ENCODE measurements at regions not wholly inside any gene's neighbourhood (a gene's known extent, or its start where the extent isn't known, plus 50 kb on each side); places are given as distances from the start of the nearest gene placed in this dataset.

GRCh38 chrX:94400488-94400887, 726.5 kb downstream of the FAM133A start:
- H3K9me3 ChIP-seq (ENCODE audit: insufficient read depth, low read depth) = no peaks in the 10 kb centered on the region
- H3K27me3 ChIP-seq (ENCODE audit: insufficient read depth, low read depth) = no peaks in the 10 kb centered on the region
- H3K4me2 ChIP-seq = no peak overlapping the region
- no peak overlapping the region for H3K27ac ChIP-seq
- CTCF ChIA-PET = no interaction called here
- no TSS peak for BruUV-seq (replicated peaks)
- TF ChIP-seq EZH2 (IDR thresholded peaks at IDR 0.05; ENCODE audit: low read depth) (no peak), CTCF (conservative IDR thresholded peaks at IDR 0.05) (no peak)
- no peaks in the 10 kb centered on the region for H4K20me1 ChIP-seq (ENCODE audit: insufficient read depth)
- peak in 1 of 2 experiments; percentile 34 for DNase-seq
- no peaks in the 10 kb centered on the region for H3K9me2 ChIP-seq (ENCODE audit: insufficient read depth)
- H3F3A ChIP-seq (ENCODE audit: insufficient read depth, low read depth) = no peaks in the 10 kb centered on the region
- intact Hi-C loops (cut with micrococcal nuclease; ENCODE audit: unreplicated experiment) = no loop called here
- POLR2A ChIA-PET (ENCODE audit: unreplicated experiment) = no interaction called here
- H3K36me3 ChIP-seq (ENCODE audit: low read depth) = no peaks in the 10 kb centered on the region
- no peaks in the 10 kb centered on the region for H3K4me1 ChIP-seq (replicated peaks; ENCODE audit: insufficient read depth)
- no peak overlapping the region for H2AFZ ChIP-seq
- H3K4me3 ChIP-seq = no peak overlapping the region
- H3K79me2 ChIP-seq (ENCODE audit: low read depth) = no peaks in the 10 kb centered on the region

GRCh38 chrX:94401426-94401825, 727.4 kb downstream of the FAM133A start:
- POLR2A ChIA-PET (ENCODE audit: unreplicated experiment) = no interaction called here
- Histone ChIP-seq H3K27ac (no peak overlapping the region), H4K20me1 (ENCODE audit: insufficient read depth) (no peaks in the 10 kb centered on the region)

GRCh38 chrX:94414746-94415145, 740.7 kb downstream of the FAM133A start:
- Histone ChIP-seq H3K4me1 (replicated peaks; ENCODE audit: insufficient read depth) (no peaks in the 10 kb centered on the region), H3K9me3 (ENCODE audit: insufficient read depth, low read depth) (no peaks in the 10 kb centered on the region), H2AFZ (no peak overlapping the region), H3K4me2 (no peak overlapping the region), H3K9me2 (ENCODE audit: insufficient read depth) (no peaks in the 10 kb centered on the region), H3F3A (ENCODE audit: insufficient read depth, low read depth) (no peaks in the 10 kb centered on the region), H3K27me3 (ENCODE audit: insufficient read depth, low read depth) (no peaks in the 10 kb centered on the region), H3K4me3 (no peak overlapping the region), H3K79me2 (ENCODE audit: low read depth) (no peaks in the 10 kb centered on the region), H4K20me1 (ENCODE audit: insufficient read depth) (no peaks in the 10 kb centered on the region), H3K27ac (no peak overlapping the region), H3K36me3 (ENCODE audit: low read depth) (no peaks in the 10 kb centered on the region)
- no peak for TF ChIP-seq EZH2 (IDR thresholded peaks at IDR 0.05; ENCODE audit: low read depth)
- no peak for TF ChIP-seq CTCF (conservative IDR thresholded peaks at IDR 0.05)
- ChIA-PET CTCF (no interaction called here), POLR2A (ENCODE audit: unreplicated experiment) (no interaction called here)
- BruUV-seq (replicated peaks) = no TSS peak
- intact Hi-C loops (cut with micrococcal nuclease; ENCODE audit: unreplicated experiment) = no loop called here
- no peak for DNase-seq

More at GRCh38 chrX:94401426-94401825, 727.4 kb downstream of the FAM133A start:
- Histone ChIP-seq H3K9me3 (ENCODE audit: insufficient read depth, low read depth) (no peaks in the 10 kb centered on the region), H3K4me1 (replicated peaks; ENCODE audit: insufficient read depth) (no peaks in the 10 kb centered on the region), H3K27me3 (ENCODE audit: insufficient read depth, low read depth) (no peaks in the 10 kb centered on the region), H3K9me2 (ENCODE audit: insufficient read depth) (no peaks in the 10 kb centered on the region), H3K36me3 (ENCODE audit: low read depth) (no peaks in the 10 kb centered on the region), H3K4me3 (no peak overlapping the region), H2AFZ (no peak overlapping the region), H3F3A (ENCODE audit: insufficient read depth, low read depth) (no peaks in the 10 kb centered on the region), H3K4me2 (no peak overlapping the region), H3K79me2 (ENCODE audit: low read depth) (no peaks in the 10 kb centered on the region)
- CTCF ChIA-PET = no interaction called here
- TF ChIP-seq CTCF (conservative IDR thresholded peaks at IDR 0.05) = no peak
- TF ChIP-seq EZH2 (IDR thresholded peaks at IDR 0.05; ENCODE audit: low read depth) = no peak
- BruUV-seq (replicated peaks) = no TSS peak
- no peak for DNase-seq
- intact Hi-C loops (cut with micrococcal nuclease; ENCODE audit: unreplicated experiment) = no loop called here

Data from PC-9 (cell line).